ENCODE measurements at regions not wholly inside any gene's neighbourhood (a gene's known extent, or its start where the extent isn't known, plus 50 kb on each side); places are given as distances from the start of the nearest gene placed in this dataset.
"Not testable (repeated sequence)": the region's sequence is repeated elsewhere in the genome, so short reads cannot be mapped to it uniquely, and the experiment has no call there.

GRCh38 chrX:121179972-121180371 lies 132.6 kb downstream of the GLUD2 start:
- no peak for DNase-seq

GRCh38 chrX:121191779-121192178 lies 144.4 kb downstream of the GLUD2 start:
- no peak for DNase-seq

GRCh38 chrX:121195719-121196118 lies 148.3 kb downstream of the GLUD2 start:
- DNase-seq, result no peak

- not testable (repeated sequence) for DNase-seq
Measured at GRCh38 chrX:121196872-121197444, 149.5 kb downstream of the GLUD2 start.

GRCh38 chrX:121208563-121208962 lies 161.2 kb downstream of the GLUD2 start:
- no peak for DNase-seq

GRCh38 chrX:121216641-121217374 lies 169.4 kb downstream of the GLUD2 start:
- no peak for DNase-seq

- DNase-seq, result no peak
Measured at GRCh38 chrX:121221322-121221977, 174.0 kb downstream of the GLUD2 start.

- DNase-seq, result no peak
Measured at GRCh38 chrX:121227888-121228287, 180.5 kb downstream of the GLUD2 start.

- DNase-seq, result no peak
Measured at GRCh38 chrX:121231566-121232358, 184.4 kb downstream of the GLUD2 start.

- no peak for DNase-seq
Measured at GRCh38 chrX:121236040-121236439, 188.6 kb downstream of the GLUD2 start.

- no peak for DNase-seq
Measured at GRCh38 chrX:121238093-121238492, 190.7 kb downstream of the GLUD2 start.

GRCh38 chrX:121244511-121244910 lies 197.1 kb downstream of the GLUD2 start:
- DNase-seq, result no peak

- no peak for DNase-seq
Measured at GRCh38 chrX:121245763-121246162, 198.4 kb downstream of the GLUD2 start.

- no peak for DNase-seq
Measured at GRCh38 chrX:121254336-121254735, 206.9 kb downstream of the GLUD2 start.

- DNase-seq, result no peak
Measured at GRCh38 chrX:121256647-121257046, 209.2 kb downstream of the GLUD2 start.

GRCh38 chrX:121258545-121258944 lies 211.1 kb downstream of the GLUD2 start:
- DNase-seq, result no peak

- no peak for DNase-seq
Measured at GRCh38 chrX:121259170-121259569, 211.8 kb downstream of the GLUD2 start.

GRCh38 chrX:121260596-121261240 lies 213.3 kb downstream of the GLUD2 start:
- no peak for DNase-seq

GRCh38 chrX:121283921-121284320 lies 236.5 kb downstream of the GLUD2 start:
- DNase-seq, result no peak

- DNase-seq, result no peak
Measured at GRCh38 chrX:121298499-121298898, 251.1 kb downstream of the GLUD2 start.

GRCh38 chrX:121301356-121301755 lies 253.9 kb downstream of the GLUD2 start:
- DNase-seq, result no peak

GRCh38 chrX:121301822-121302221 lies 254.4 kb downstream of the GLUD2 start:
- DNase-seq, result no peak

GRCh38 chrX:121307449-121307848 lies 260.0 kb downstream of the GLUD2 start:
- no peak for DNase-seq
